ENCODE measurements at regions not wholly inside any gene's neighbourhood (a gene's known extent, or its start where the extent isn't known, plus 50 kb on each side); places are given as distances from the start of the nearest gene placed in this dataset.

DNA sequence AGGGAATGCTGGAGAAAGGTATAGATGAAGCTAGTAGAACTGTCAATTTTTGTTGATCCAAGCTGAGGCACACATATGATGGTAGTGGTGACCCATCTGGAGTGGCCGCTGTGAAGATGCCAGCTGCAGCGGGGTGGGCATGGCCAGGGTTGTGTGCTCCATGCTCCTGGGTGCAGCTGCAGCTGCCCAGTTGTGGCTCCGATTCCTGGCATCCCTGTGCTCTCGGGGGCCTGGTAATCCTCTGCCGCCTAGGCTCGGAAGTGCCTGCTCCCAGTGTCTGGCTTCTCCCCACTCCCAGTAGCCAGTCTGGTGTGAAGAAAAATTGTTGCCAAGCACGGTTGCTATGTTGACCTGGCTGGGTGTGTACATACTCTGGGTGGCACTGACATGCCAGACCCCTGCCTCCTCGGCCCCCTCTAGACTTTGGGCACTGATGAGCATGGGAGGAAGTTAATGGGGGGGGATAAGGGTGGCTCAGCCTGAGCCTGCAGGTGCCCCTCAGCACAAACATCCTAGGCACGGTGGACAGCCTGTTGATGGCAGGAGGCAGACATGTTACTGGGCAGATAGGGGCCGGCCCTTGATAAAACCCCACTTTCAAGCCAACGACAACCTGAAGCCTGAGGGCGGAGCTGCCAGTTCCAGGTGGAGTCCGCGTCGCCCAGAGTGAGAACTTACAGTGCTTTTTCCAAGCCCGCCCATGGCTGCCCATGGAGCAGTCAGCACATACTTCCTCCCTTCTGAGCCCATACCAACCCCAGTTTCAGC lies 1400.7 kb downstream of the PCDH9 start:
- WGBS (ENCODE audit: extremely low coverage, insufficient read length, low lambda C conversion rate): no CpG with 5 or more reads among the region's 16 CpGs
- Histone ChIP-seq H3K56ac (ENCODE audit: insufficient read length, low read depth, low read length) (no peak overlapping the region), H3K4me2 (ENCODE audit: insufficient read depth, insufficient read length, low read length) (no peak overlapping the region), H3K9ac (ENCODE audit: extremely low read depth, insufficient read length, low read length) (no peak overlapping the region), H4K5ac (ENCODE audit: insufficient read length, low read depth, low read length) (no peak overlapping the region), H3K18ac (ENCODE audit: insufficient read length, low read depth, low read length) (no peak overlapping the region), H3K9me3 (ENCODE audit: control insufficient read depth, low read depth, low read length) (no peaks in the 10 kb centered on the region), H2BK12ac (ENCODE audit: insufficient read length, low read depth, low read length) (no peak overlapping the region), H3K14ac (ENCODE audit: insufficient read depth, low read length) (no peak overlapping the region), H3K79me1 (ENCODE audit: insufficient read depth, low read depth, low read length, poor library complexity, severe bottlenecking) (no peaks in the 10 kb centered on the region), H3K23me2 (ENCODE audit: insufficient read length, low read depth, low read length, poor library complexity, severe bottlenecking) (no peaks in the 10 kb centered on the region), H3K27ac (ENCODE audit: insufficient read length, low read depth, low read length) (no peak overlapping the region), H3K79me2 (ENCODE audit: insufficient read depth, low read length) (no peaks in the 10 kb centered on the region), H2BK20ac (ENCODE audit: low read depth, low read length, poor library complexity, severe bottlenecking) (no peak overlapping the region), H4K8ac (replicated peaks; ENCODE audit: insufficient read length, low read depth, low read length) (no peak overlapping the region), H4K91ac (ENCODE audit: insufficient read length, low read depth, low read length) (no peak overlapping the region), H2BK5ac (ENCODE audit: insufficient read length, low read length) (no peak overlapping the region), H2BK15ac (ENCODE audit: low read depth, low read length) (no peak overlapping the region), H3K4ac (ENCODE audit: low read depth, low read length) (no peak overlapping the region), H3K4me1 (ENCODE audit: insufficient read depth, low read length) (no peaks in the 10 kb centered on the region), H4K20me1 (ENCODE audit: control insufficient read depth, insufficient read depth, insufficient read length) (no peaks in the 10 kb centered on the region), H2AFZ (ENCODE audit: low read length) (no peak overlapping the region), H2AK5ac (ENCODE audit: insufficient read length, low read length) (no peak overlapping the region), H3K27me3 (ENCODE audit: insufficient read depth, low read length) (no peaks in the 10 kb centered on the region), H2BK120ac (ENCODE audit: low read depth, low read length, poor library complexity, severe bottlenecking) (no peak overlapping the region), H3T11ph (ENCODE audit: low read length) (no peak overlapping the region), H3K23ac (ENCODE audit: insufficient read length, low read depth, low read length) (no peak overlapping the region)
- Mint-ChIP-seq H3K4me3 (no peak overlapping the region), H3K27me3 (ENCODE audit: low read depth) (no peaks in the 10 kb centered on the region), H3K9me3 (no peaks in the 10 kb centered on the region), H3K36me3 (ENCODE audit: insufficient read depth in 1 of 3, low read depth in 3 of 3) (no peaks in the 10 kb centered on the region), H3K4me1 (no peaks in the 10 kb centered on the region), H3K27ac (no peak overlapping the region)
- DNase-seq: no peak
- TF ChIP-seq, protein P1, sequence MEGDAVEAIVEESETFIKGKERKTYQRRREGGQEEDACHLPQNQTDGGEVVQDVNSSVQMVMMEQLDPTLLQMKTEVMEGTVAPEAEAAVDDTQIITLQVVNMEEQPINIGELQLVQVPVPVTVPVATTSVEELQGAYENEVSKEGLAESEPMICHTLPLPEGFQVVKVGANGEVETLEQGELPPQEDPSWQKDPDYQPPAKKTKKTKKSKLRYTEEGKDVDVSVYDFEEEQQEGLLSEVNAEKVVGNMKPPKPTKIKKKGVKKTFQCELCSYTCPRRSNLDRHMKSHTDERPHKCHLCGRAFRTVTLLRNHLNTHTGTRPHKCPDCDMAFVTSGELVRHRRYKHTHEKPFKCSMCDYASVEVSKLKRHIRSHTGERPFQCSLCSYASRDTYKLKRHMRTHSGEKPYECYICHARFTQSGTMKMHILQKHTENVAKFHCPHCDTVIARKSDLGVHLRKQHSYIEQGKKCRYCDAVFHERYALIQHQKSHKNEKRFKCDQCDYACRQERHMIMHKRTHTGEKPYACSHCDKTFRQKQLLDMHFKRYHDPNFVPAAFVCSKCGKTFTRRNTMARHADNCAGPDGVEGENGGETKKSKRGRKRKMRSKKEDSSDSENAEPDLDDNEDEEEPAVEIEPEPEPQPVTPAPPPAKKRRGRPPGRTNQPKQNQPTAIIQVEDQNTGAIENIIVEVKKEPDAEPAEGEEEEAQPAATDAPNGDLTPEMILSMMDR (conservative IDR thresholded peaks at IDR 0.05): no peak
